IPS DF 6.9 (cell line): ENCODE measurements at regions not wholly inside any gene's neighbourhood (a gene's known extent, or its start where the extent isn't known, plus 50 kb on each side); places are given as distances from the start of the nearest gene placed in this dataset.

ENCODE experiments used
- DNase-seq: peaks from one replicate; pipeline ENCODE4 v3.0.0-alpha.2; 2013; ENCODE audit warnings: low read depth, low spot score
- H3K27ac ChIP-seq: one replicate; pipeline ENCODE4 v1.5.1; 2013; ENCODE audit warnings: low read length, control low read depth
- H3K27me3 ChIP-seq: 2 replicates; pipeline ENCODE4 v1.6.1; 2013; ENCODE audit warnings: mild to moderate bottlenecking, low read length; ENCODE audit not compliant: control insufficient read depth, insufficient read depth
- H3K36me3 ChIP-seq: 2 replicates; pipeline ENCODE4 v1.6.1; 2013; ENCODE audit warnings: low read length; ENCODE audit not compliant: control insufficient read depth, insufficient read depth
- H3K4me1 ChIP-seq: 2 replicates; pipeline ENCODE4 v1.6.1; 2013; ENCODE audit warnings: low read length; ENCODE audit not compliant: control insufficient read depth, insufficient read depth
- H3K4me3 ChIP-seq: 2 replicates; pipeline ENCODE4 v1.5.1; 2013; ENCODE audit warnings: mild to moderate bottlenecking, low read length
- H3K9me3 ChIP-seq: 2 replicates; pipeline ENCODE4 v1.6.1; 2013; ENCODE audit warnings: low read length, inconsistent platforms; ENCODE audit not compliant: control insufficient read depth, insufficient read depth
- WGBS: extraction: QIAGEN DNeasy Blood & Tissue Kit; methylation state at CpG from one replicate; pipeline ENCODE4 v1.1.7; 2013; ENCODE audit warnings: mixed read lengths, missing lambda C conversion rate; ENCODE audit not compliant: insufficient read length, insufficient coverage; 5-methylcytosine and 5-hydroxymethylcytosine counted together

DNA sequence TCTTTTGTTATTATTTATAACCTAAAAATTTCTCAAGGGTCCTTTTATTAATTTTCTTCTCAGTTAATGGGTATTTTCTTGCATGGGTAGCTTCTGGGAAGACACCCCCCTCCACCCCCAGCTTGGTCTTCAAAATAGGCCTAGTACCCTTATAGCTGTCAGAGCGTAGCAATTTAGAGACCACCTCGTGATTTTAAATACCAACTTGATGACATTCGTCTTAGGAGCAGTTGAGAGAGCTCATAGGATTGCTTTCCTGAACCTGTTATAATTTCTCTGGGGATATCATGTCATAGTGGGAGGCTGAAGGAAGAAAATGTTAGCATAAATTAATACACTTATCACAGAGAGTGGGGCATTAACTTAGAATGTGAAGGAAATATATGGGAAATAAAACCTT lies 83.1 kb upstream of the MLIP start:
- DNase-seq: no peak
- H3K4me3 ChIP-seq: no peak overlapping the region
- no CpG with 5 or more reads among the region's 3 CpGs for WGBS

DNA sequence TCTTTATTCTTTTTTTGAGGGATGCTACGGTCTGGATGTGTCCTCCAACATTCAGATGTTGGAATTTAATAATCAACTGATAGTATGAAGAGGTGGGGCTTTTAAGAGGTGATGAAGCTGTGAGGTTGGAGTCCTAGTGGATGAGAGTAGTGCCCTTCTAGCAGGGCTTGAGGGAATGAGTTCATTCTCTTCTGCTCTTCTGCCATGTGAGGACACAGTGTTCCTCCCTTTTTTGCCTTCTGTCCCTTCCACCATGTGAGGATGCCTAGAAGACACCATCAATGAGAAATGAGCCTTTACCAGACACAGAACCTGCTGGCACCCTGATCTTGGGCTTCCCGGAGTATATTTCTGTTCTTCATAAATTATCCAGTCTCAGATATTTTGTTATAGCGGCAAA lies 82.1 kb upstream of the MLIP start:
- no peak for DNase-seq
- Histone ChIP-seq H3K4me1 (no peaks in the 10 kb centered on the region), H3K27ac (no peak overlapping the region), H3K4me3 (no peak overlapping the region), H3K9me3 (no peaks in the 10 kb centered on the region), H3K27me3 (no peaks in the 10 kb centered on the region), H3K36me3 (no peaks in the 10 kb centered on the region)
- no CpG with 5 or more reads among the region's 3 CpGs for WGBS

More for the DNA sequence above, 83.1 kb upstream of the MLIP start:
- Histone ChIP-seq H3K4me1 (no peaks in the 10 kb centered on the region), H3K27me3 (no peaks in the 10 kb centered on the region), H3K36me3 (no peaks in the 10 kb centered on the region), H3K9me3 (no peaks in the 10 kb centered on the region), H3K27ac (no peak overlapping the region)

GRCh38 chr6:54031169-54031568 lies 80.1 kb upstream of the MLIP start:
- Histone ChIP-seq H3K27me3 (no peaks in the 10 kb centered on the region), H3K9me3 (no peaks in the 10 kb centered on the region), H3K36me3 (no peaks in the 10 kb centered on the region), H3K27ac (no peak overlapping the region), H3K4me1 (no peaks in the 10 kb centered on the region), H3K4me3 (no peak overlapping the region)
- no CpG with 5 or more reads among the region's 5 CpGs for WGBS
- no peak for DNase-seq

DNA sequence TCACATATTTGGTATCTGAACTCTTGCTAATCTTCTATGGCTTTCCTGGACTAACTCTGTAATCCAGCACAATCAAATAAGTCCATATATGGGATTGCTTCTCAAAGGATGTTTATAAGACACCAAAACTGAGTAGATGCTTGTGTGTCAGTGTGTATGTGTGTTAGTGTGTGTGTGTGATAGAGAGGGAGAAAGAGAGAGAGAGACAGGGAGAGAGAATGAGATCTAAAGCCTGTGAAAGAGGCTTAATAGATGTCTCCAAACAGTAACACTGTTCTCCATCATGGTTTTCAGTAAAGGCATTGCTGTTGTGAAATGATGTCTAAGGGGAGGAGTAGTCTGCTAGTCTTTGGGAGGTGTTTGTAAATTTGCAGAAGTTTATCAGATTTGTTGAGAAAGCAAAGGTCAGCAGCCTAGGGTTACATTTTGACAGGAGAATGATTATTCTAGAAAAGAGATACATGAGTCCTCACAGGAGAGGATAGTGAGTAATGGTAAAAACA lies 73.9 kb upstream of the MLIP start:
- no peak overlapping the region for H3K27ac ChIP-seq
- no peak for DNase-seq
- no peak overlapping the region for H3K4me3 ChIP-seq
- no peaks in the 10 kb centered on the region for H3K4me1 ChIP-seq
- no peaks in the 10 kb centered on the region for H3K27me3 ChIP-seq
- no peaks in the 10 kb centered on the region for H3K9me3 ChIP-seq
- H3K36me3 ChIP-seq: no peaks in the 10 kb centered on the region

- Histone ChIP-seq H3K36me3 (no peaks in the 10 kb centered on the region), H3K9me3 (no peaks in the 10 kb centered on the region), H3K27ac (no peak overlapping the region), H3K4me3 (no peak overlapping the region), H3K4me1 (no peaks in the 10 kb centered on the region), H3K27me3 (no peaks in the 10 kb centered on the region)
- no peak for DNase-seq
Observed at GRCh38 chr6:54040545-54040944, 70.7 kb upstream of the MLIP start.

- no peaks in the 10 kb centered on the region for H3K27me3 ChIP-seq
- no peaks in the 10 kb centered on the region for H3K4me1 ChIP-seq
- H3K27ac ChIP-seq: no peak overlapping the region
- H3K4me3 ChIP-seq: no peak overlapping the region
- no peaks in the 10 kb centered on the region for H3K36me3 ChIP-seq
- no peak for DNase-seq
- no CpG with 5 or more reads among the region's 2 CpGs for WGBS
- no peaks in the 10 kb centered on the region for H3K9me3 ChIP-seq
Observed at GRCh38 chr6:54041239-54041638, 70.0 kb upstream of the MLIP start.

DNA sequence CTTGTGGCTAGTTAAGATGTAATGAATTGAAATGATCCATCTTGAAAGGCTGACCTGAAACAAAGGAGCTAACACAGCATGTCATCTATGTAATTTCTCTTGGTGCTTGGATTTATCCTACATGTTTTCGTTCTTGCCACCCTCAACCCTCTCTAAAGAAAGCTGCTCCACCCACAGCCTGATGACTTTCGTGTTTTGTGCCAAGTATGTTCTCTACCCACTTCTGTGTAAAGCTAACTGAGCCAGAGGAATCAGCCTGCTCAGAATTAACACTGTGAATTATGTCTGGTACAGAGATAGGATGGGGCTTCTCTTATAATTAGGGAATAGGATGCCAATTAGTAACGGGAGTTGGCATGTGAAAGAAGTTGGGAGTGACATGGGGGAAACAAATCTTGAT lies 67.9 kb upstream of the MLIP start:
- Histone ChIP-seq H3K36me3 (no peaks in the 10 kb centered on the region), H3K27ac (no peak overlapping the region), H3K4me1 (no peaks in the 10 kb centered on the region), H3K4me3 (no peak overlapping the region), H3K9me3 (no peaks in the 10 kb centered on the region), H3K27me3 (no peaks in the 10 kb centered on the region)
- no CpG with 5 or more reads among the region's 3 CpGs for WGBS
- no peak for DNase-seq

DNA sequence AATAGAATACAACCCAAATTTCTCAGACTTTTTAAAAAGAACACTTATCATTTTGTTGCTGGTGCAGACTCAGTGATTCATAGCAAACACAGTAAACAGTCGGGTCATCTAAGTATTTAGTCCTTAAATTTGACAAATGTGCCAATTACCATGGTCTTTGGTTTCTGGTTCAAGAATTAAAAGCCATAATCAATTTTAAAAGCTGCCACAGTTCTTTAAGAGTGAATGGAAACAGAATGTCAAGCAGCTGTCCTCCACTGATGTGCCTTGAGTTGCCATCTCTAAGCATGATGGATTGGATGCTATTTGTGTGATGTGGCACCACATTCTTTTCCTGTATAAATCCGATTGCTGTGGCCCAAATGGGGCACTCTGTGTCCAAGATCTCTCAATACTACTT lies 67.2 kb upstream of the MLIP start:
- Histone ChIP-seq H3K36me3 (no peaks in the 10 kb centered on the region), H3K27ac (no peak overlapping the region), H3K9me3 (no peaks in the 10 kb centered on the region), H3K4me3 (no peak overlapping the region), H3K27me3 (no peaks in the 10 kb centered on the region), H3K4me1 (no peaks in the 10 kb centered on the region)
- no CpG with 5 or more reads among the region's 2 CpGs for WGBS
- no peak for DNase-seq

GRCh38 chr6:54048782-54049181 lies 62.5 kb upstream of the MLIP start:
- DNase-seq: no peak
- no peaks in the 10 kb centered on the region for H3K27me3 ChIP-seq
- H3K4me1 ChIP-seq: no peaks in the 10 kb centered on the region
- H3K4me3 ChIP-seq: no peak overlapping the region
- no peaks in the 10 kb centered on the region for H3K36me3 ChIP-seq
- no peaks in the 10 kb centered on the region for H3K9me3 ChIP-seq
- no peak overlapping the region for H3K27ac ChIP-seq

GRCh38 chr6:54050750-54051149 lies 60.5 kb upstream of the MLIP start:
- no peaks in the 10 kb centered on the region for H3K36me3 ChIP-seq
- H3K9me3 ChIP-seq: no peaks in the 10 kb centered on the region
- no peak for DNase-seq
- H3K4me1 ChIP-seq: no peaks in the 10 kb centered on the region
- H3K4me3 ChIP-seq: no peak overlapping the region
- H3K27me3 ChIP-seq: no peaks in the 10 kb centered on the region
- WGBS: 100% methylated on average over 1 of the region's 2 CpGs
- H3K27ac ChIP-seq: no peak overlapping the region

- WGBS: no CpG with 5 or more reads among the region's 4 CpGs
- no peaks in the 10 kb centered on the region for H3K9me3 ChIP-seq
- no peaks in the 10 kb centered on the region for H3K36me3 ChIP-seq
- H3K4me1 ChIP-seq: no peaks in the 10 kb centered on the region
- no peaks in the 10 kb centered on the region for H3K27me3 ChIP-seq
- H3K27ac ChIP-seq: no peak overlapping the region
- no peak overlapping the region for H3K4me3 ChIP-seq
- DNase-seq: no peak
Observed at GRCh38 chr6:54053881-54054391, 57.3 kb upstream of the MLIP start.
